ENCODE measurements at regions not wholly inside any gene's neighbourhood (a gene's known extent, or its start where the extent isn't known, plus 50 kb on each side); places are given as distances from the start of the nearest gene placed in this dataset.
A peak's percentile ranks its signal among the peaks of the same experiment; 100 is the strongest.

DNA sequence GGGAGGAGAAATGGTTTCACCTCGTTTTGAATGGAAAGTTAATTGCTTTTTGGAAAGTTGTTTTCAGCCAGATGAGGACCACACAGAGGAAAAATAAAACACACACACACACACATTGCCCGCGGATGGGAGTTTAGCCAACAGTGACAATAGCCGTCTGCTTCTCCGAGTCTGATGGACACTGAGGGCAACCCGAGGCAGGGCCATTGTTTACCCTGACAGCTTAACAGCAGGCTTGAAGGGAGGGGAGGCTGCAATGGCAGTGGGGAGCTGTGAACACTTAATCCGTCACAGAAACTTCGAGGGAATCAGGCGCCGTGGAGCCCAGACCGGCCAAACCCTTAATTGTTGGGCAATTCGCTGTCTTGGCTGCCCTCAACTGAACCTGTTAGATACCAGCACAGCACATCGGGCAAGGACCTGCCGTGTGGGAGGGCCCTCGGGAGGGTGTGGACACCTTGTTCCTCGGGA, 145.9 kb downstream of the ACKR3 start:
- H4K5ac ChIP-seq (ENCODE audit: insufficient read length, low read depth, low read length), result no peak overlapping the region
- no peaks in the 10 kb centered on the region for H3K27me3 ChIP-seq (replicated peaks in 1 of 4; ENCODE audit: control insufficient read depth in 3 of 4, extremely low read depth in 1 of 4, insufficient read depth in 3 of 4, low read length in 3 of 4)
- no peak overlapping the region for H2BK5ac ChIP-seq (ENCODE audit: low read depth, low read length)
- no peak overlapping the region for H3K23ac ChIP-seq (ENCODE audit: insufficient read length)
- no peak overlapping the region for H2AK5ac ChIP-seq (ENCODE audit: low read depth, low read length)
- no peak overlapping the region for H4K8ac ChIP-seq (ENCODE audit: extremely low read depth, insufficient read depth, low read length)
- H3K4ac ChIP-seq (replicated peaks; ENCODE audit: insufficient read length, low read depth, low read length), result no peak overlapping the region
- H3K4me1 ChIP-seq (replicated peaks in 1 of 4; ENCODE audit: control insufficient read depth in 3 of 4, insufficient read depth in 4 of 4, low read length in 3 of 4), result no peaks in the 10 kb centered on the region
- H3K9me3 ChIP-seq (ENCODE audit: insufficient read depth in 2 of 2, low read depth in 1 of 2, low read length in 1 of 2), result no peaks in the 10 kb centered on the region
- no peaks in the 10 kb centered on the region for H3K36me3 ChIP-seq (ENCODE audit: control insufficient read depth in 2 of 4, insufficient read depth in 4 of 4, low read length in 3 of 4)
- no peak overlapping the region for H3K56ac ChIP-seq (replicated peaks; ENCODE audit: insufficient read length, low read depth, low read length)
- 0 out of 2 replicates have a peak, but pooled peaks cover 1% of the 10 kb centered on the region for H3K23me2 ChIP-seq (ENCODE audit: low read depth, low read length)
- no peaks in the 10 kb centered on the region for H3K79me1 ChIP-seq (ENCODE audit: low read depth, low read length)
- no peak overlapping the region for H2BK20ac ChIP-seq (ENCODE audit: low read length)
- no peak overlapping the region for H3K27ac ChIP-seq (ENCODE audit: low read depth, low read length)
- no peak overlapping the region for H3K18ac ChIP-seq (ENCODE audit: extremely low read depth, low read length)
- no peaks in the 10 kb centered on the region for H3K79me2 ChIP-seq (ENCODE audit: control insufficient read depth in 1 of 2, insufficient read depth in 2 of 2, low read length in 2 of 2)
- WGBS, 2 experiments (ENCODE audit: extremely low coverage in 1 of 2, insufficient coverage in 1 of 2, insufficient read length in 1 of 2, insufficient replicate concordance in 2 of 2, low coverage in 1 of 2, low lambda C conversion rate in 2 of 2, missing lambda C conversion rate in 1 of 2), result 87% methylated on average over 16 of the region's 16 CpGs; no CpG with 5 or more reads in 1 of the 2 experiments
- ChIA-PET POLR2A (ENCODE audit: partially characterized antibody) (interaction anchor here (0.6 kb wide), 1 partner anchor 1338 kb away, joined by 3 read pairs; no protein-coding TSS in a partner anchor), CTCF (ENCODE audit: partially characterized antibody) (interaction anchor here (0.9 to 1.0 kb wide), 2 partner anchors 16 to 97 kb away, joined by 3 read pairs; no protein-coding TSS in a partner anchor)
- 0 out of 2 replicates have a peak overlapping the region, but pooled peaks have one; percentile 21 for H2AFZ ChIP-seq (ENCODE audit: low read length)
- H4K20me1 ChIP-seq (replicated peaks in 1 of 2; ENCODE audit: control insufficient read depth in 1 of 2, insufficient read depth in 2 of 2, low read length in 2 of 2), result no peaks in the 10 kb centered on the region
- DNase-seq (ENCODE audit: low read depth in 1 of 2, low spot score in 2 of 2), result no peak
- FAIRE-seq, result no peak
- no peak overlapping the region for H3K4me3 ChIP-seq (ENCODE audit: extremely low read depth in 1 of 4, insufficient read depth in 2 of 4, low read depth in 3 of 4, low read length in 4 of 4)
- no peak overlapping the region for H2BK120ac ChIP-seq (replicated peaks; ENCODE audit: low read depth, low read length)
- H2BK12ac ChIP-seq (ENCODE audit: low read depth, low read length), result no peak overlapping the region
- H2BK15ac ChIP-seq (ENCODE audit: low read length), result no peak overlapping the region
- no peak overlapping the region for H3K4me2 ChIP-seq (ENCODE audit: insufficient read depth in 1 of 2, low read depth in 2 of 2, low read length in 2 of 2)
- H4K91ac ChIP-seq (replicated peaks; ENCODE audit: insufficient read length, low read length), result no peak overlapping the region
- H3K9ac ChIP-seq (replicated peaks in 1 of 4; ENCODE audit: extremely low read depth in 1 of 4, low read depth in 3 of 4, low read length in 3 of 4), result no peak overlapping the region
- no peak overlapping the region for H3K14ac ChIP-seq (ENCODE audit: insufficient read length)
- TF ChIP-seq TAF1 (IDR thresholded peaks at IDR 0.05; ENCODE audit: low read depth, low read length) (no peak), SRF (IDR thresholded peaks at IDR 0.05; ENCODE audit: low read depth, low read length) (no peak), MAFK (IDR thresholded peaks at IDR 0.05; ENCODE audit: low read depth, low read length) (no peak), NANOG (IDR thresholded peaks at IDR 0.05; ENCODE audit: insufficient read depth, low read depth, low read length, poor library complexity, severe bottlenecking) (no peak), JUN (IDR thresholded peaks at IDR 0.05; ENCODE audit: low read depth, low read length) (no peak), HDAC2 (IDR thresholded peaks at IDR 0.05; ENCODE audit: borderline replicate concordance in 1 of 2, low read depth in 2 of 2, low read length in 2 of 2) (no peak), SAP30 (IDR thresholded peaks at IDR 0.05; ENCODE audit: insufficient read depth, insufficient replicate concordance, low read length) (no peak)

Data from H1 (cell line).